HEK293T (cell line): ENCODE measurements at regions not wholly inside any gene's neighbourhood (a gene's known extent, or its start where the extent isn't known, plus 50 kb on each side); places are given as distances from the start of the nearest gene placed in this dataset.

Source experiments
- BHLHE40 ChIP-seq: fragments of 450-650 bp; IDR thresholded peaks from 2 replicates; pipeline ENCODE4 v1.6.1; 2016; ENCODE audit warnings: mild to moderate bottlenecking, moderate library complexity, borderline replicate concordance
- FOXA1 ChIP-seq: fragments of 450-650 bp; IDR thresholded peaks from 2 replicates; pipeline ENCODE4 v1.6.1; 2016; ENCODE audit warnings: mild to moderate bottlenecking
- FOXK2 ChIP-seq: fragments of 450-650 bp; IDR thresholded peaks from 2 replicates; pipeline ENCODE4 v1.6.1; 2016; ENCODE audit warnings: mild to moderate bottlenecking
- FOXM1 ChIP-seq: fragments of 450-650 bp; IDR thresholded peaks from 2 replicates; pipeline ENCODE4 v1.6.1; 2017; ENCODE audit warnings: mild to moderate bottlenecking, borderline replicate concordance
- HDGF ChIP-seq: fragments of 450-650 bp; IDR thresholded peaks from 2 replicates; pipeline ENCODE4 v1.6.1; 2017; ENCODE audit warnings: antibody characterized with exemption, borderline replicate concordance
- L3MBTL2 ChIP-seq: fragments of 450-650 bp; conservative IDR thresholded peaks from 2 replicates; pipeline ENCODE4 v1.6.1; 2016; ENCODE audit warnings: mild to moderate bottlenecking
- SP1 ChIP-seq: fragments of 450-650 bp; IDR thresholded peaks from 2 replicates; pipeline ENCODE4 v1.6.1; 2017
- SUZ12 ChIP-seq: fragments of 450-650 bp; IDR thresholded peaks from 2 replicates; pipeline ENCODE4 v1.6.1; 2016; ENCODE audit warnings: mild to moderate bottlenecking
- TARDBP ChIP-seq: fragments of 450-650 bp; IDR thresholded peaks from 2 replicates; pipeline ENCODE4 v1.6.1; 2016

DNA sequence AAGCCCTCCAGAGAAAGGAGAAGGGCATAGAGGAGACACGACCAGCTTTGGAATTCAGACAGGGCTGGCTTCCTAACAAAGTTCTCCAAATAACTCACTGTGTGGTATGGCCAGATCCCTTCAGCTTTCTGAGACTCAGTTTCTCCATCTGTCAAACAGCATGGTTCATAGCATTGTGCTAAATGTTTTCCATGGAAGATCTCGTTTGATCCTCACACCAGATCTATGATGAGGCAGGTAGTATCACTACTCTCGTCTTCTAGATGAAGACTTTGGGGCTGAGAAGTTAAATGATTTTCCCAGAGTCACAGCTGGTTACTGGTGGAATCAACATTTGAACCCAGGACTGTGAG is 507.3 kb downstream of the HAPSTR1 start:
- TF ChIP-seq SP1, result no peak
- no peak for TF ChIP-seq FOXK2
- TF ChIP-seq FOXM1, result no peak
- TF ChIP-seq FOXA1, result no peak
- no peak for TF ChIP-seq SUZ12
- no peak for TF ChIP-seq HDGF
- TF ChIP-seq BHLHE40, result no peak
- no peak for TF ChIP-seq L3MBTL2
- TF ChIP-seq TARDBP, result no peak
